ENCODE measurements at regions not wholly inside any gene's neighbourhood (a gene's known extent, or its start where the extent isn't known, plus 50 kb on each side); places are given as distances from the start of the nearest gene placed in this dataset.

GRCh38 chr2:133972297-133972696 lies 281.6 kb upstream of the MGAT5 start:
- H3K4me3 ChIP-seq: no peak overlapping the region
- H3K27ac ChIP-seq: no peak overlapping the region
- no peaks in the 10 kb centered on the region for H3K9me3 ChIP-seq
- H3K36me3 ChIP-seq: no peaks in the 10 kb centered on the region
- DNase-seq: no peak
- in situ Hi-C loops (cut with MboI; ENCODE audit: low pct_ligation_motif_present in 1 of 4, low pct_unique_long_range_greater_than_20kb in 1 of 4, low sequenced_read_pairs in 3 of 4) (no loop called here), intact Hi-C loops (cut with DNase I; ENCODE audit: low total_unique reads) (no loop called here)
- TF ChIP-seq CTCF (IDR thresholded peaks at IDR 0.05) (no peak), POLR2AphosphoS5 (IDR thresholded peaks at IDR 0.05) (no peak)
- 59 to 67% methylated on average over 1 to 2 of the region's 2 CpGs for WGBS, 2 donors (ENCODE audit: low coverage in 1 of 2)
- H3K4me1 ChIP-seq: no peaks in the 10 kb centered on the region
- H3K27me3 ChIP-seq: no peaks in the 10 kb centered on the region

- Histone ChIP-seq H3K4me1 (no peaks in the 10 kb centered on the region), H3K9me3 (no peaks in the 10 kb centered on the region), H3K27ac (no peak overlapping the region), H3K27me3 (no peaks in the 10 kb centered on the region), H3K36me3 (no peaks in the 10 kb centered on the region), H3K4me3 (no peak overlapping the region)
- in situ Hi-C loops (cut with MboI; ENCODE audit: low pct_ligation_motif_present in 1 of 4, low pct_unique_long_range_greater_than_20kb in 1 of 4, low sequenced_read_pairs in 3 of 4): no loop called here
- TF ChIP-seq CTCF (IDR thresholded peaks at IDR 0.05): no peak
- no peak for TF ChIP-seq EP300 (IDR thresholded peaks at IDR 0.05; ENCODE audit: low read depth)
- TF ChIP-seq POLR2AphosphoS5 (IDR thresholded peaks at IDR 0.05): no peak
- TF ChIP-seq POLR2A (IDR thresholded peaks at IDR 0.05): no peak
- WGBS, 2 donors (ENCODE audit: low coverage in 1 of 2): 69% methylated on average over 8 of the region's 8 CpGs; no CpG with 5 or more reads in 1 of the 2 donors
- intact Hi-C loops (cut with DNase I; ENCODE audit: low total_unique reads): no loop called here
- DNase-seq: no peak
Measured at GRCh38 chr2:133972786-133973185, 281.1 kb upstream of the MGAT5 start.

DNA sequence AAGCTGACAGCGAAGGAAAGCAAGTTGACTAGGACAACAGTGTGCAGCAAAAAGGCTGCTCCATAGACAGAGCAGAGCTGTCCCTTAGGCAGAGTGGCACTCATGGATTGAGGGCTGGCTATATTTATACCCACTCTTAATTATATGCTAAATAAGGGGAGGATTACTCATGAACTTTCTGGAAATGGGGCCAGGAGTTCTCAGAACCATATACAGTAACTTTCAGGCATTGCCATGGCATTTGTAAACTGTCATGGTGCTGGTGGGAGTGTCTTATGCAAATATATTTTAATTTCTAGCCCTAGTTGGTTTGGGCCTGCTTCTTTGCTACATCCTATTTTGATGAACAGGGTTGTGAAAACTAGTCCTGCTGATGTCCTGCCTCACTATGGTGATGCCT lies 279.5 kb upstream of the MGAT5 start:
- no peaks in the 10 kb centered on the region for H3K27me3 ChIP-seq
- DNase-seq: no peak
- no peak overlapping the region for H3K27ac ChIP-seq
- 90 to 100% methylated on average over 1 of the region's 1 CpG for WGBS, 2 donors (ENCODE audit: low coverage in 1 of 2)
- TF ChIP-seq POLR2AphosphoS5 (IDR thresholded peaks at IDR 0.05): no peak
- TF ChIP-seq POLR2A (IDR thresholded peaks at IDR 0.05): no peak
- TF ChIP-seq EP300 (IDR thresholded peaks at IDR 0.05; ENCODE audit: low read depth): no peak
- TF ChIP-seq CTCF (IDR thresholded peaks at IDR 0.05): no peak
- H3K36me3 ChIP-seq: no peaks in the 10 kb centered on the region
- in situ Hi-C loops (cut with MboI; ENCODE audit: low pct_ligation_motif_present in 1 of 4, low pct_unique_long_range_greater_than_20kb in 1 of 4, low sequenced_read_pairs in 3 of 4) (no loop called here), intact Hi-C loops (cut with DNase I; ENCODE audit: low total_unique reads) (no loop called here)
- no peak overlapping the region for H3K4me3 ChIP-seq
- H3K9me3 ChIP-seq: no peaks in the 10 kb centered on the region
- no peaks in the 10 kb centered on the region for H3K4me1 ChIP-seq

- Histone ChIP-seq H3K27ac (no peak overlapping the region), H3K9me3 (no peaks in the 10 kb centered on the region), H3K4me1 (no peaks in the 10 kb centered on the region), H3K36me3 (no peaks in the 10 kb centered on the region), H3K27me3 (no peaks in the 10 kb centered on the region), H3K4me3 (no peak overlapping the region)
- WGBS, 2 donors (ENCODE audit: low coverage in 1 of 2): 52% methylated on average over 1 of the region's 1 CpG; no CpG with 5 or more reads in 1 of the 2 donors
- DNase-seq: no peak
- intact Hi-C loops (cut with DNase I; ENCODE audit: low total_unique reads): no loop called here
- in situ Hi-C loops (cut with MboI; ENCODE audit: low pct_ligation_motif_present in 1 of 4, low pct_unique_long_range_greater_than_20kb in 1 of 4, low sequenced_read_pairs in 3 of 4): no loop called here
- no peak for TF ChIP-seq EP300 (IDR thresholded peaks at IDR 0.05; ENCODE audit: low read depth)
- TF ChIP-seq POLR2AphosphoS5 (IDR thresholded peaks at IDR 0.05): no peak
- TF ChIP-seq CTCF (IDR thresholded peaks at IDR 0.05): no peak
- TF ChIP-seq POLR2A (IDR thresholded peaks at IDR 0.05): no peak
Measured at GRCh38 chr2:133975135-133975534, 278.7 kb upstream of the MGAT5 start.
